ENCODE measurements at regions not wholly inside any gene's neighbourhood (a gene's known extent, or its start where the extent isn't known, plus 50 kb on each side); places are given as distances from the start of the nearest gene placed in this dataset.

GRCh38 chr2:22824618-22825017, 560.4 kb upstream of the KLHL29 start:
- no peak for TF ChIP-seq CTCF (IDR thresholded peaks at IDR 0.05; ENCODE audit: low read depth, low read length)
- TF ChIP-seq EZH2phosphoT487 (IDR thresholded peaks at IDR 0.05; ENCODE audit: low read depth), result no peak
